HepG2 (cell line): ENCODE measurements at regions not wholly inside any gene's neighbourhood (a gene's known extent, or its start where the extent isn't known, plus 50 kb on each side); places are given as distances from the start of the nearest gene placed in this dataset.

Source experiments
- ATAC-seq: fragments of 200-7000 bp; cut with Tn5 transposase; 3 replicates; pipeline ENCODE4 v1.9.1; 2020; ENCODE audit warnings: mild to moderate bottlenecking, moderate library complexity
- BruUV-seq: library from RNA; stranded (reverse); fragments of 400-500 nt; replicated peaks from 2 replicates; lab custom pipeline; 2021; lab: Mats Ljungman, UMichigan
- CTCF ChIA-PET: fragments of 300-600 bp; formaldehyde crosslinking; extraction: SDS; loops from one replicate; lab custom pipeline; 2021; ENCODE audit warnings: low total read pairs, inconsistent platforms, low intra/inter-chr PET ratio; lab: Yijun Ruan, JAX
- POLR2A ChIA-PET: fragments of 350-600 bp; sonication (Branson Sonifier 250); formaldehyde crosslinking; loops from one replicate; lab custom pipeline; 2020; ENCODE audit warnings: antibody characterized with exemption, inconsistent platforms; lab: Yijun Ruan, JAX
- DNase-seq: peaks from one replicate; pipeline ENCODE4 v3.0.0-alpha.2; 2015; ENCODE audit warnings: low spot score
- FAIRE-seq: peaks from 3 replicates; lab custom pipeline; 2011; peaks lifted over from hg19 to GRCh38; lab: Jason Lieb, UNC
- H2AFZ ChIP-seq: one replicate; pipeline ENCODE4 v1.6.1; 2011; ENCODE audit warnings: low read length, inconsistent platforms
- H3K27ac ChIP-seq: fragments of 300-600 bp; 3 replicates; pipeline ENCODE4 v1.8.0; 2011; ENCODE audit warnings: mixed run types, mild to moderate bottlenecking, mixed read lengths, low read length, inconsistent platforms; ENCODE audit not compliant: insufficient read depth; ENCODE audit errors: extremely low read length
- H3K27me3 ChIP-seq, 2 experiments: fragments of 200-600 bp in 1 of 2; 2 replicates in 1 of 2; 3 replicates in 1 of 2; pipeline versions ENCODE4 v1.6.0 to v1.8.0; 2011; ENCODE audit warnings: low read length in 2 of 2, mild to moderate bottlenecking in 2 of 2, moderate library complexity in 2 of 2, inconsistent platforms in 1 of 2; ENCODE audit not compliant: insufficient read depth in 2 of 2, control insufficient read depth in 1 of 2
- H3K36me3 ChIP-seq, 2 experiments: fragments of 200-600 bp in 1 of 2; replicated peaks in 1 of 2; 2 replicates in 1 of 2; 3 replicates in 1 of 2; pipeline versions ENCODE4 v1.5.1 to v1.8.0; 2011; ENCODE audit warnings: low read length in 2 of 2, inconsistent platforms in 1 of 2; ENCODE audit not compliant: insufficient read depth in 2 of 2, control insufficient read depth in 1 of 2
- H3K4me1 ChIP-seq: 2 replicates; pipeline ENCODE4 v1.5.1; 2012; ENCODE audit warnings: low read length, inconsistent platforms; ENCODE audit not compliant: insufficient read depth
- H3K4me2 ChIP-seq: 2 replicates; pipeline ENCODE4 v1.6.0; 2011; ENCODE audit warnings: low read depth, low read length, inconsistent platforms
- H3K4me3 ChIP-seq, 3 experiments: fragments of 200-600 bp in 1 of 3; sonication (generic), shearing (Covaris generic) in 1 of 3; replicated peaks in 1 of 3; 2 replicates each; pipeline ENCODE4 v1.5.1; 2011 to 2016; ENCODE audit warnings: low read length in 3 of 3, inconsistent platforms in 2 of 3, low read depth in 2 of 3, mild to moderate bottlenecking in 2 of 3, control low read depth in 1 of 3, mixed read lengths in 1 of 3; ENCODE audit not compliant: insufficient read depth in 1 of 3
- H3K79me2 ChIP-seq: one replicate; pipeline ENCODE4 v1.6.1; 2011; ENCODE audit warnings: low read length, inconsistent platforms; ENCODE audit not compliant: insufficient read depth
- H3K9ac ChIP-seq: 2 replicates; pipeline ENCODE4 v1.6.0; 2011; ENCODE audit warnings: mild to moderate bottlenecking, low read depth, low read length, inconsistent platforms; ENCODE audit not compliant: insufficient read depth
- H3K9me3 ChIP-seq: 2 replicates; pipeline ENCODE4 v1.5.1; 2012; ENCODE audit warnings: mild to moderate bottlenecking, low read length
- H4K20me1 ChIP-seq: 2 replicates; pipeline ENCODE4 v1.6.0; 2011; ENCODE audit warnings: inconsistent platforms, mild to moderate bottlenecking, low read length, moderate library complexity; ENCODE audit not compliant: insufficient read depth
- HES4 ChIP-seq: sonication (generic); formaldehyde crosslinking; IDR thresholded peaks from 2 replicates; pipeline ENCODE4 v1.9.0; 2021; ENCODE audit warnings: mild to moderate bottlenecking, missing genetic modification reagents, borderline replicate concordance
- NFIC ChIP-seq: IDR thresholded peaks from 2 replicates; pipeline ENCODE4 v1.6.1; 2012; ENCODE audit warnings: mild to moderate bottlenecking, low read length, inconsistent platforms
- RBFOX2 ChIP-seq: fragments of 200-400 bp; formaldehyde crosslinking; IDR thresholded peaks from 2 replicates; pipeline ENCODE4 v1.6.1; 2017; ENCODE audit warnings: low read depth, mild to moderate bottlenecking, low read length
- SSRP1 ChIP-seq: IDR thresholded peaks from 2 replicates; pipeline ENCODE4 v1.6.1; 2016; ENCODE audit warnings: control low read depth
- ZNF12 ChIP-seq: sonication (generic); formaldehyde crosslinking; IDR thresholded peaks from 2 replicates; pipeline ENCODE4 v1.5.0; 2020; ENCODE audit warnings: missing genetic modification reagents
- ZNF121 ChIP-seq: sonication (generic); formaldehyde crosslinking; IDR thresholded peaks from 2 replicates; pipeline ENCODE4 v1.5.0; 2020; ENCODE audit warnings: mild to moderate bottlenecking, missing genetic modification reagents
- ZNF251 ChIP-seq: sonication (generic); formaldehyde crosslinking; IDR thresholded peaks from 2 replicates; pipeline ENCODE4 v1.9.0; 2021; ENCODE audit warnings: mild to moderate bottlenecking, missing genetic modification reagents
- ZNF451 ChIP-seq: sonication (generic); formaldehyde crosslinking; IDR thresholded peaks from 2 replicates; pipeline ENCODE4 v1.5.0; 2020; ENCODE audit warnings: mild to moderate bottlenecking, missing genetic modification reagents
- ZNF589 ChIP-seq: sonication (generic); formaldehyde crosslinking; conservative IDR thresholded peaks from 2 replicates; pipeline ENCODE4 v1.8.0; 2022; ENCODE audit warnings: mild to moderate bottlenecking, moderate library complexity, missing genetic modification reagents
- ZNF660 ChIP-seq: sonication (generic); formaldehyde crosslinking; IDR thresholded peaks from 2 replicates; pipeline ENCODE4 v1.5.1; 2020; ENCODE audit warnings: mild to moderate bottlenecking, low read depth, missing genetic modification reagents, borderline replicate concordance
- in situ Hi-C: cut with HindIII; loops from 2 replicates; pipeline ENCODE4 v1.10.0; 2017; ENCODE audit warnings: low pct_unique_long_range_greater_than_20kb; ENCODE audit not compliant: extremely low pct_ligation_motif_present
- intact Hi-C: fragments of 100-400 bp; cut with micrococcal nuclease; formaldehyde crosslinking; loops from one replicate; pipeline ENCODE4 v1.10.0; 2022; ENCODE audit not compliant: unreplicated experiment
- TF ChIP-seq, protein P1 (sequence below): sonication (generic); formaldehyde crosslinking; IDR thresholded peaks from 2 replicates; pipeline ENCODE4 v1.4.0; 2020; ENCODE audit warnings: missing genetic modification reagents

DNA sequence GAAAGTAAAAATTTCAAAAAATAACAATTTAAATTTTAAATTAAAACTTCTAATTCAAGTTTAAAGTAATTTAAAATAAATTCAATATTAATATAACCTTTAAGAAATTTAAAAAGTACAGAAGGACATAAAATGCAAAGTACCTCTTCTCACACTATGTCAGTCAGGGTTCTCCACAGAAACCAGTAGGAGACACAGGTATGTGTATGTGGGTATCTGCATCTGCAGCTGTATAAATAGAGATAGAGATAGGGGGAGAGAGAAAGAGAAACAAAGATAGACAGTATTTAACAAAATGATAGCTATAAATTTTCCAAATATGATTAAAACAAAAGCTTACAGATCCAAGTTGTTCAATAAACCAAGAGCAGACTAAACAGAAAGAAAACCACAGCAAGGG, 190.8 kb downstream of the ERMARD start:
- in situ Hi-C loops = no loop called here
- TF ChIP-seq ZNF589 (CRISPR knock-in tag) (no peak), ZNF251 (CRISPR knock-in tag) (no peak), HES4 (CRISPR knock-in tag) (no peak), SSRP1 (CRISPR knock-in tag) (no peak), ZNF451 (CRISPR knock-in tag) (no peak), RBFOX2 (no peak), ZNF12 (CRISPR knock-in tag) (no peak), ZNF660 (CRISPR knock-in tag) (no peak), NFIC (no peak), ZNF121 (CRISPR knock-in tag) (no peak)
- TF ChIP-seq, protein P1, sequence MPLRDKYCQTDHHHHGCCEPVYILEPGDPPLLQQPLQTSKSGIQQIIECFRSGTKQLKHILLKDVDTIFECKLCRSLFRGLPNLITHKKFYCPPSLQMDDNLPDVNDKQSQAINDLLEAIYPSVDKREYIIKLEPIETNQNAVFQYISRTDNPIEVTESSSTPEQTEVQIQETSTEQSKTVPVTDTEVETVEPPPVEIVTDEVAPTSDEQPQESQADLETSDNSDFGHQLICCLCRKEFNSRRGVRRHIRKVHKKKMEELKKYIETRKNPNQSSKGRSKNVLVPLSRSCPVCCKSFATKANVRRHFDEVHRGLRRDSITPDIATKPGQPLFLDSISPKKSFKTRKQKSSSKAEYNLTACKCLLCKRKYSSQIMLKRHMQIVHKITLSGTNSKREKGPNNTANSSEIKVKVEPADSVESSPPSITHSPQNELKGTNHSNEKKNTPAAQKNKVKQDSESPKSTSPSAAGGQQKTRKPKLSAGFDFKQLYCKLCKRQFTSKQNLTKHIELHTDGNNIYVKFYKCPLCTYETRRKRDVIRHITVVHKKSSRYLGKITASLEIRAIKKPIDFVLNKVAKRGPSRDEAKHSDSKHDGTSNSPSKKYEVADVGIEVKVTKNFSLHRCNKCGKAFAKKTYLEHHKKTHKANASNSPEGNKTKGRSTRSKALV (CRISPR knock-in tag) = no peak
- POLR2A ChIA-PET = no interaction called here

More for the DNA sequence above, 190.8 kb downstream of the ERMARD start:
- no TSS peak for BruUV-seq
- Histone ChIP-seq H3K79me2 (no peaks in the 10 kb centered on the region), H3K4me1 (peaks cover under 1% of the 10 kb centered on the region; the same call in 1 of the 2 replicates), H3K27me3 (peaks cover 11 to 57% of the 10 kb centered on the region in 2 experiments; a peak in 4 of 5 replicates), H3K27ac (no peak overlapping the region), H4K20me1 (no peaks in the 10 kb centered on the region), H3K9me3 (no peaks in the 10 kb centered on the region), H3K4me2 (no peak overlapping the region), H2AFZ (no peak overlapping the region), H3K36me3 (no peaks in the 10 kb centered on the region), H3K4me3 (no peak overlapping the region), H3K9ac (no peak overlapping the region)
- FAIRE-seq (no peak), DNase-seq (no peak), ATAC-seq (no peak)
- CTCF ChIA-PET = no interaction called here
- intact Hi-C loops = no loop called here
